ENCODE measurements at regions not wholly inside any gene's neighbourhood (a gene's known extent, or its start where the extent isn't known, plus 50 kb on each side); places are given as distances from the start of the nearest gene placed in this dataset.
"Not testable (repeated sequence)": the region's sequence is repeated elsewhere in the genome, so short reads cannot be mapped to it uniquely, and the experiment has no call there.

GRCh38 chr3:8173892-8174291 is 327.7 kb upstream of the LMCD1 start:
- Histone ChIP-seq H3K27ac (no peak overlapping the region), H3K4me3 (ENCODE audit: low read depth, low read length) (no peak overlapping the region), H3K27me3 (replicated peaks) (no peaks in the 10 kb centered on the region), H3K36me3 (replicated peaks) (no peaks in the 10 kb centered on the region)
- no peak for DNase-seq
- no peak for TF ChIP-seq CTCF (IDR thresholded peaks at IDR 0.05; ENCODE audit: low read depth, low read length, missing control alignments)
- in situ Hi-C loops (cut with HindIII; ENCODE audit: low pct_ligation_motif_present, low sequenced_read_pairs) = no loop called here

GRCh38 chr3:8176759-8177483 is 324.7 kb upstream of the LMCD1 start:
- H3K27ac ChIP-seq; in situ Hi-C loops (cut with HindIII; ENCODE audit: low pct_ligation_motif_present, low sequenced_read_pairs): not testable (repeated sequence)

GRCh38 chr3:8178516-8178915 is 323.1 kb upstream of the LMCD1 start:
- in situ Hi-C loops (cut with HindIII; ENCODE audit: low pct_ligation_motif_present, low sequenced_read_pairs); H3K4me3 ChIP-seq (ENCODE audit: low read depth, low read length): not testable (repeated sequence)

More at GRCh38 chr3:8176759-8177483, 324.7 kb upstream of the LMCD1 start:
- H3K4me3 ChIP-seq (ENCODE audit: low read depth, low read length); H3K36me3 ChIP-seq (replicated peaks); DNase-seq; H3K27me3 ChIP-seq (replicated peaks): not testable (repeated sequence)

GRCh38 chr3:8182904-8183303 is 318.7 kb upstream of the LMCD1 start:
- Histone ChIP-seq H3K36me3 (replicated peaks) (no peaks in the 10 kb centered on the region), H3K4me3 (ENCODE audit: low read depth, low read length) (no peak overlapping the region), H3K27me3 (replicated peaks) (no peaks in the 10 kb centered on the region), H3K27ac (no peak overlapping the region)
- DNase-seq = no peak
- in situ Hi-C loops (cut with HindIII; ENCODE audit: low pct_ligation_motif_present, low sequenced_read_pairs) = no loop called here
- TF ChIP-seq CTCF (IDR thresholded peaks at IDR 0.05; ENCODE audit: low read depth, low read length, missing control alignments) = no peak

More at GRCh38 chr3:8178516-8178915, 323.1 kb upstream of the LMCD1 start:
- not testable (repeated sequence) for H3K36me3 ChIP-seq (replicated peaks); H3K27me3 ChIP-seq (replicated peaks); DNase-seq; H3K27ac ChIP-seq

GRCh38 chr3:8183627-8184026 is 318.0 kb upstream of the LMCD1 start:
- in situ Hi-C loops (cut with HindIII; ENCODE audit: low pct_ligation_motif_present, low sequenced_read_pairs) = no loop called here
- H3K4me3 ChIP-seq (ENCODE audit: low read depth, low read length) = no peak overlapping the region
- no peak for TF ChIP-seq CTCF (IDR thresholded peaks at IDR 0.05; ENCODE audit: low read depth, low read length, missing control alignments)
- no peaks in the 10 kb centered on the region for H3K27me3 ChIP-seq (replicated peaks)
- H3K27ac ChIP-seq = no peak overlapping the region
- no peaks in the 10 kb centered on the region for H3K36me3 ChIP-seq (replicated peaks)
- DNase-seq = no peak

- Histone ChIP-seq H3K4me3 (ENCODE audit: low read depth, low read length) (no peak overlapping the region), H3K27me3 (replicated peaks) (no peaks in the 10 kb centered on the region), H3K27ac (no peak overlapping the region), H3K36me3 (replicated peaks) (no peaks in the 10 kb centered on the region)
- no peak for TF ChIP-seq CTCF (IDR thresholded peaks at IDR 0.05; ENCODE audit: low read depth, low read length, missing control alignments)
- in situ Hi-C loops (cut with HindIII; ENCODE audit: low pct_ligation_motif_present, low sequenced_read_pairs) = no loop called here
- DNase-seq = no peak
Measured at GRCh38 chr3:8186213-8186612, 315.4 kb upstream of the LMCD1 start.

- Histone ChIP-seq H3K27me3 (replicated peaks) (no peaks in the 10 kb centered on the region), H3K4me3 (ENCODE audit: low read depth, low read length) (no peak overlapping the region), H3K27ac (no peak overlapping the region), H3K36me3 (replicated peaks) (no peaks in the 10 kb centered on the region)
- TF ChIP-seq CTCF (IDR thresholded peaks at IDR 0.05; ENCODE audit: low read depth, low read length, missing control alignments) = no peak
- in situ Hi-C loops (cut with HindIII; ENCODE audit: low pct_ligation_motif_present, low sequenced_read_pairs) = no loop called here
- DNase-seq = no peak
Measured at GRCh38 chr3:8187996-8188395, 313.6 kb upstream of the LMCD1 start.

Measured in brain microvascular endothelial cell (primary cell).